HL-60/S4 (cell line): ENCODE measurements at regions not wholly inside any gene's neighbourhood (a gene's known extent, or its start where the extent isn't known, plus 50 kb on each side); places are given as distances from the start of the nearest gene placed in this dataset.
"Not testable (repeated sequence)": the region's sequence is repeated elsewhere in the genome, so short reads cannot be mapped to it uniquely, and the experiment has no call there.

Source experiments
- in situ Hi-C: fragments of 300-500 bp; cut with MboI; formaldehyde crosslinking; loops from 2 replicates; pipeline ENCODE4 v1.14.3; 2022; ENCODE audit warnings: low sequenced_read_pairs

DNA sequence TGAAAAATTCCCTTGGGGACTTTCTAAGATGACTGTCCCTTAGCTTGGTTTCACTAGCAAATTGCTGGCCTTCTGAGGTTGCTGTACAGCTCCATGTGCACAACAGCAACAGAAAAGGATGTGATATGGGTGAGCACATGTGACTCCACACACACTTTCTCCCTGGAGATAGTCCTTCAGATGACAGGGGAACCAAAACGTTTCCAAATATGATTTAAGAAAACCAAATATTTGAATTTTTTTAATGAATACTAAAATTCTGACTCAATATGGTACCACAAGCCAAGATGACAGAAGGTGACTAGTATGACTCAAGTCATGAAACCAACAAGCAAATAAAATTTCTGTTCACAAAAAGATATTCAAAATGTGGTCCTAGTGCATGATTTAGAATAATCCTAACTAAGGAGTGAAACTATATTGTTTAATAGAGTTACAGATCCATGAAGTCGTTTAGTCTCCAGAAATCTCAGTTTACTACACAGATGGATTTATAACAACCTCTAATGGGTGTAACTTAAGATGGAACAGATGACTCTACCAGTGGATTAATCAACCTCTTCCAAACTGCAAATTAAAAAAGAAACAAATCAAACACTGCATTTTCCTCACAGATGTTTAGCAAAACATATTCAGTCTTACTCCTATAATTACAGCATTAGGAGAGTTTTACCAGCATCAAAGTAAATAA lies 144.8 kb upstream of the PIK3R1 start:
- in situ Hi-C loops = no loop called here

DNA sequence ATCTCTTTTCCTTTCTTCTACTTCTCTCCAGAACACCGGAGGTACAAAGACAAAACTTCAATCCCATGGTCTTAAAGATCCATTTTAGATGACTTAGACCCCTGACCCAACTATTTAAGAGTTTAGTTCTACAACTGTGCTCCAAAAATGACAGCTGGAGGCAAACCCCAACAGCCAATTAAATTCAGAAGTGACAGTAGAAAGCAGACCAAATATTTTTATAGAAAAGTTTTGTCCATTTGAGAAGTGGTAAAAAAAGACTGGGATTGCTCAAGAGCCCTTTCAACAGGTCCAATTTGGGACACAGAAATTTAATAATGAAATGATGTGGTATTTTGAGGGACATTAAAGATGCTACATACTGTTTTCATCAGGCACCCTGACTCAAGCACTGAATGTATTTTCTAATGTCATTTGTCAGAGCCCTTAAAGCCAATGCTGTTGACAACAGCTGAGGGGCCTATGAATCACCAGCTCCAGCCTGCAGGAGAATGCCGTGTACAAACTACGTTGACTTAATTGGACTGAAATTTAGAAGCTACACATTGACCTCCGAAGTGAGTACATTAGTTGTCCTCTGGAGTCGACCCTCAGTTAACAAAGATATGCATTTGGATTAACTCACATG lies 147.5 kb upstream of the PIK3R1 start:
- in situ Hi-C loops = no loop called here

DNA sequence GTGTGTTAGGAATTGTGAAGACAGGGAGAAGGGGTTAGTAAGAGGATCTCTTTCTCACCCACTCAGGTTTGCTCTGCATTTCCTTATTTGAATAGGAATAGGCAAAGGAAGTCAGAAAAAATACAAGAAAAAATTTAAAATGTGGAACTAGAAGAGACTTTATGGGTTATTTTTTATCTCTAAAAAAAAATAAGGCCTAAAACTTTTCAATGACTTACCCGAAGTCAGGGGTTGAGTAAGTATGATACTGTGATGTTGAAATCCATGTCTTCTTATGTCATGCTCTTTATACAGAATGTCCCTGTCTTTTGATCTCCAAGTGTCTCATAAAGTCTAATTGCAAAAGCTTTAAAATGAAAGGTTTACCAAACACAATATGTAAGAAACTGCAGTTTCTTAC lies 148.3 kb upstream of the PIK3R1 start:
- in situ Hi-C loops = no loop called here

DNA sequence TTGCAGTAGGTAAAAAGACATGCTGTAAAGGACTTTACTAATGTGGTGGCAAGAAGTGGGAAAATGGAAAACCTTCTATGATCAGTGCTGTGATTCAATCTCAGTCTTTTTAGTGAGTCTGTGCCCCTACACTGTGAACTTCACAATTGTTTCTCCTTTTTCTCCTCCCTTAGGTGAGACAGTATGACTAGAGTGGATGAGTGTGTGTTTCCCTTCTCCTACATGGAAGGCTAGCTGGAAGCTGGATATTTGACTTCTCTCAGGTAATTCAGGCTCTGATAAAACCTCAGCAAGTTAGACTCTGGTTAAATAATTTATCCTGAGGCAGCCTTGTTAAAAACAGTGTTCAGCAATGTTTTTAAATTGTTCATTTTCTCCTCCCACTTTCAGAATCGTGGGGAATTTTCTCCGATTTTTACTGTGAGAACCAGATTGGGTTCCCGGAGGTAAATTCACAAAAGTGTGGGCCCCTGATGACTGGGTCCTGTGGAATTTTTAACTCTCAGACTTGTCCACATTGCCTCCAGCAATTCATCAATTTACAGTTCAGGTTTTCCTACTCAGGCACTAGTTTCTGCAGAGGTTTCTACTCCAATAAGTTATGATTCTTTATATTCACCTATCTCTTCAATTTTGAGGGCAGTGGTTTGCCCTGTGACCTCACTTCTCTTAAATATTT lies 149.1 kb upstream of the PIK3R1 start:
- in situ Hi-C loops = no loop called here

DNA sequence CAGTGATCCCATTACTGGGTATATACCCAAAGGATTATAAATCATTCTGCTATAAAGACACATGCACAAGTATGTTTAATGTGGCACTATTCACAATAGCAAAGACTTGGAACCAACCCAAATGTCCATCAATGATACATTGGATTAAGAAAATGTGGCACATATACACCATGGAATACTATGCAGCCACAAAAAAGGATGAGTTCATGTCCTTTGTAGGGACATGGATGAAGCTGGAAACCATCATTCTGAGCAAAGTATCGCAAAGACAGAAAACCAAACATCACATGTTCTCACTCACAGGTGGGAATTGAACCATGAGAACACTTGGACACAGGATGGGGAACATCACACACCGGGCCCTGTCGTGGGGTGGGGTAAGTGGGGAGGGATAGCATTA lies 150.2 kb upstream of the PIK3R1 start:
- in situ Hi-C loops = not testable (repeated sequence)

DNA sequence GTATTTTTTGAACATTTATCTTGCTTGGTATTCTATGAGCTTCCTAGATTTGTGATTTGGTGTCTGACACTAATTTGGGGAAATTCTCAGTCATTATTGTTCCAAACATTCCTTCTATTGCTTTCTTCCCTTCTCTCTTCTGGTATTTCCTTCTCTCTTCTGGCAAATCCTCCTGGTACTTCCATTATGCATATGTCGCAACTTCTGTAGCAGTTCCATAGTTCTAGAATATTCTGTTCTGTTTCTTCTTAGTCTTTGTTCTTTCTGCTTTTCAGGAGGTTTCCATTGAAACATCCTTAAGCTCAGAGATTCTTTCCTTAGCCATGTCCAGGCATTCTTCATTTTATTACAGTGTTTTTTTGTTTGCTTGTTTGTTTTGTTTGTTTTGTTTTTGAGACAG lies 155.2 kb upstream of the PIK3R1 start:
- in situ Hi-C loops = no loop called here

DNA sequence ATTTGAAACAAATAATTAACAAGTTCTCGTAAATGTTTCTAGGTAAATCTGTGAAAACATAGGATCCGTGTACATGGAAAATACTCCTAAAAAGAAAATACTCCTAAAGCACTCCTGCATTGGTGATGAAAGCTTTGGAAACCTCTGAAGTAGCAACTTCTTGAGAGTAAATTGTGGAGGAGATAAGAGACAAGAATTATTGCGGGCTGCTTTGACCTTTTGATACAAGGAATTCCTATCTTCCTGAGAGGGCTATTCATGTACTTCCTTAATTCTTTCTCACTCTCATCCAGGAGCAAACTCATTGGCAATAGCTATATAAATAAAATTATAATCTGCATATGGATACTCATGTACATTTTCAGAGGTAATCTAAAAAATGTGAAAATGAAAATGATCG lies 158.4 kb upstream of the PIK3R1 start:
- in situ Hi-C loops = no loop called here

DNA sequence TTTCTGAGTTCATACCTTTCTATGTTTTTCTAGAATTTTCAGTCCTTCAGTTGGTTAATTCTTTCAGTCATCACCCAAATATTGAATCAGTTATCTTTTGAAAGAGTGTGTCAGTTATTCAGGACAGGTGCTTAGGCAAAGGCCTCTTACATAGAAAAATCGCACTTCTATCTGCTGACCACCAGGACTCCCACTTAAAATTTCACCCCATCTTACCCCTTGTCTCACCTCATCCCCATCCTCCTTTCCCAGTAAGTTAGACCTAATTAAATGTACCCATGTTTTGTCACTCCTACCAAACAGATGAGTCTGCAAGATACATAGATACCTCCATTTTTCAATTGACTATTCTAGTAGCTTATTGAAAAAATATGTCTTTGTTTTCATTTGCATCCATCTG lies 159.9 kb upstream of the PIK3R1 start:
- in situ Hi-C loops = no loop called here

DNA sequence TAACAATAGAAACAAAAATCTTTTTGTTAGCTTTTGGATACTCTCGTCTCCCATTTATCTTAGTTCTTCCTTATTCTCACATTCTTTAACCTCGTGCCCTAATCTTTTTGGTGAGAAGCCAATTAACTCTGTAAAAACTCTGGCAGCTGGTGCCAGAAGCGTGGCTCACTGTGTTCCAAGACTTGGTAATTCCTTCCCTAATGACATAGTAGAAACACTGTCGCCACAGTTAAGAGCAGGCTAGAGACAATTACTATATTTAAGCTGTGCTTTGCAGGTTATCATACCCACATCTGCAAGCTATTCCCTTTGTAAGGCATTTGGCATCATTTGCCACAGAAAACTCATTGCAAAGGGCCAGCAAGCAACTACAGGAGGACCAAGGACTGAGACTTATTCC lies 160.9 kb upstream of the PIK3R1 start:
- in situ Hi-C loops = no loop called here

DNA sequence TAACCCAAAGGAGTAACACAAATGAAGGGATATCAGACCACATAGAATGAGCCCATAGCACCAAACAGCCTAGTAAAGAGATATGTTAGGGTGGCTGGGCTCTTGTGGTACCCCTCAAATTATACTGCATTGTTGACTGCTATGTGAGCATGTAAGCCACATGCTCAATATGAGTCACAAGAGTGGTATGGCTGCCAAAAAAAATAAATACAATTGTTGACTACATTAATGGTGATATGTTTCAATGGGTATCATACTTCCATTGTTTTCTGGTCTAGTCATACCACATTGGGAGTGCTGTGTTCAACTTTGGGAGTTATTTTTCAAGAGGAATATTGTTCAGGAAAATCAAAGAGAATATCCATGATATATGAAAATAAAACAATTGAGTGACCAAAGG lies 162.4 kb upstream of the PIK3R1 start:
- in situ Hi-C loops = no loop called here

DNA sequence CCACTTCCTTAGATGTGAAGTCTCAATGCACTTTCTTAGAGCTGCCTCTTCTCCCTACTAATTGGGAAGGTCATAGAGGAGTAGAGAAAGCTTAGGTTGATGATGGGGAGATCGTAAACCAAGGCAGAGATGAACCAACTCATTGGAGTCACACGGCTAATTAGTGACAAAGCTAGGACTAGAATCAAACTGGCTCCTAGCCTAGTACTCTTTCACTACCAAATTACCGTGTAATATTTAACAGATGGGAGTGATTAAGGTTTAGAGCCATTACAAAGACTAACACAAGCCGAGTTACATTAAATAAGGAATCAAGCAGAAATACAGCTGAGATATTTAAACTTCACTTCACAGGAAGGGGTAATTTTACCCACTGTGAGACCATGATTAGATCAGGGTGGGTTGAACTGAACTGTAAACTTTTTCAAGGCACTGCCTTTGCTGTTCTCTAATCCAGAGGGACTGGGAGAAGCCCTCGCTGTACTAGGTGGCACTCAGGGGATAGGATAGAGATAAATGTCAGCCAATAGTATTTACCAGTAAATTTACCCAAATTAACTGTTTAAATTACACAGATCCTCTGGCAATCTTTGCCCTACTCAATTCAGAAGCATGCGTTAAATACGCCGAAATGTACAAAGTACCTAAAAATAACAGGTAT lies 166.4 kb upstream of the PIK3R1 start:
- in situ Hi-C loops = no loop called here

DNA sequence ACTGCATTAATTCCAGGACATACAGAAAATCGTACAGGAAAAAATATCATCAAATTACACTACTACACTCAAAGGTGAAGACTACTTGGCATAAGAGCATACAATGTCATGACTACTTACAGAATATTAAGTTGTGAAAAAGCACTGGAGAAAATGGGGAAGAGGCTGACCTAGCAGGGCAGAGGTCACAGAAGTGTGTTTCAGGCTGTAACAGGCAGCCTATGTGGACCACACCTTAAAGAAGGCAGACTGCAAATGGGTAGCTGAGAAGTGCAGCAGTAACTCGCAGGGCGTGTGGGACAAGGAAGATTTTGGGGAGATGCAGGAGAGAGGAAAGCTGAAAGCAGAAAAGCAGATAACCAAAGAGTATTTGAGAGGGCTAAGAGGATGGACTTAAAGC lies 167.0 kb upstream of the PIK3R1 start:
- in situ Hi-C loops = no loop called here

DNA sequence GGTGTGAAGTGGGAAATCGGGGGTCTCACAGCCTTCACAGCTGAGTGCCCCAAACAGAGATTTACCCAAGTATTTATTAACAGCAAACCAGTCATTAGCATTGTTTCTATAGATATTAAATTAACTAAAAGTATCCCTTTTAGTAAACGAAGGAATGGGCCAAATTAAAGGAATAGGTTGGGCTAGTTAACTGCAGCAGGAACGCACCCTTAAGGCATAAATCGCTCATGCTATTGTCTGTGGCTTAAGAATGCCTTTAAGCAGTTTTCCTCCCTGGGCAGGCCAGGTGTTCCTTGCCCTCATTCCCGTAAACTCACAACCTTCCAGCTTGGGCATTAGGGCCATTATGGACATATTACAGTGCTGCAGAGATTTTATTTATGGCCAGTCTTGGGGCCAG lies 167.5 kb upstream of the PIK3R1 start:
- in situ Hi-C loops = not testable (repeated sequence)

DNA sequence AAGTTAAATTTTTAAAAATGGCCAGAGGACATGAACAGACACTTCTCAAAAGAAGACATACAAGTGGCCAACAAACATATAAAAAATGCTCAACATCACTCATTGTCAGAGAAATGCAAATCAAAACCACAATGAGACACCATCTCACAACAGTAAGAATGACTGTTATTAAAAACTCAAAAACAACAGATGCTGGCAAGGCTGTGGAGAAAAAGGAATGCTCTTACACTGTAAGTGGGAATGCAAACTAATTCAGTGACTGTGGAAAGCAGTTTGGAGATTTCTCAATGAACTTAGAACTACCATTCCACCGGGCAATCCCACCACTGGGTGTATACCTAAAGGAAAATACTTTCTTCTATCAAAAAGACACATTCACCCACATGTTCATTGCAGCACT lies 168.5 kb upstream of the PIK3R1 start:
- in situ Hi-C loops = no loop called here

DNA sequence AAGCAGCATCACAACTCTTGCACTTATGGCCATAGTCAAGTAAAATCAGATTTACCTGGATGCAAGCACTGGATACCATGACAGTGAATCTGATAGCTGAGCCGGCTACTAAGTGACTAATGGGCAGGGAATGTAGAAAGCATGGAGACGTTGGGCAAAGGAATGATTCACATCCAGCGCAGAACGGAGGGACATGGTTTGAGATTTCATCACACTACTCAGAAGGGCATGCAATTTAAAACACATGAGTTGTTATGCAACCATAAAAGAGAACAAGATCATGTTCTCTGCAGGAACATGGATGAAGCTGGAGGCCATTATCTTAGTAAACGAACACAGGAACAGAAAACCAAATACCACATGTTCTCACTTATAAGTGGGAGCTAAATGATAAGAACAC lies 169.1 kb upstream of the PIK3R1 start:
- in situ Hi-C loops = no loop called here

DNA sequence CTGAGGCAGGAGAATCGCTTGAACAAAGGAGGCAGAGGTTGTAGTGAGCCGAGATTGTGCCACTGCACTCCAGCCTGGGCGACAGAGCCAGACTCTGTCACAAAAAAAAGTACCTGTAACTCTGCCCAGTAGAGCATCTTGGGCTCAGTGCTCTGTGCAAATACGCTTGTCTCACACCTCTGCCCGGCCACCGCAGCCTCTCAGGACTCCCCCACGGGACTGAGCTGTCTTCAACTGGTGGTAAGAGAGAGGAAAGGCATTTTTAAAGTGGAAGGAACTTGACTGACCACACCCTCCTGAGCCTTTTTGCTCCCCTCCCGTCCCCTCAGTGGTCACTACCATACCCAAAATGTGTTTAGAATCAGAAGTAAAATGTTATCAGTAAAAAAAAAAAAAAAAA lies 174.3 kb upstream of the PIK3R1 start:
- in situ Hi-C loops = no loop called here

DNA sequence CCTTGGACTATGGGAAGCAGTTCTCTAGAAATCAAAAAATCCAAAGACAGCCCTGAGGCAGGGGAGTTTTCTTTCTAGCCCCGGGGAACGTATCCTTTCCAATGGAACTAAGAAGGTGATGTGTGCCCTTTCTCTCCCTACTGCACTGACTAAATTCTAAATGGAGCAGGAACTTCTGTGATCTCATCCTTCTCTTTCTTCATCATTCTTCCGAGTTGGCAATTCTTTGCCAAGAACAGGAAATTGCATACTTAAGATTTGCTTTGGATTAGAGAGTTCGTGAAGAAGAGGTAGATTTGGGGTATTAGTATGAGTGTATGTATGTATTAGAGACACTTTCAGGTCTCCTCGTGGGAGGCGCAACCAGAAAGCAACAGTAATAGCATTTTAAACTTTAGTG lies 178.0 kb upstream of the PIK3R1 start:
- in situ Hi-C loops = no loop called here

DNA sequence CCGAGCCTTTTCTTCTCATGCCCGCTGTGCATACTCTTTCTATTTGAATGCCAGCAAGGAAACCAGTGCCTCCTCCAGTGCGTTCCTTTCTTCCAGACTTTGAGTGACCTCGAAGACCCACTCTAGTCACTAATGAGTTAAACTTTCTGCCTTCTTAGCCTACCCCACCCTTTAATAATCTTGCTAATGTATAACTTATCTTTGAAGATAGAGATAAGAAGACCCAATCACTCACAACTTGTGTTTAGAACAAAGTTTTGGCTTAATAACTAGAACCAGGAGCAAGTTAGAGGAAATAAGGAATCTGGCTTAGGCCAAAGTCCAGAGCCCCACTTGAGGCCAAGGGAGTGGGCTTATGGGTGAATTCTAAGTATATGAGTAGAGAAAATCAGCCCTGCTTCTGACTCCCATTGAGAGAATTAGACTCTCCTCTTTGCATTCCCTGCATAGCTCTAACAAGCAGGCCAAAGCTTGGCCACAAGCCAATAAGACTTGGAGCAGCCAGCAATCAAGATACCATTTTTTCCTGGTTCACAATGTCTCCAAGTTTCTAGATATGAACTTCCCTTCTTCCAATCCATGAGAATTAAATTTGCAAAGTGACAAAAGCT lies 181.5 kb upstream of the PIK3R1 start:
- in situ Hi-C loops = no loop called here

DNA sequence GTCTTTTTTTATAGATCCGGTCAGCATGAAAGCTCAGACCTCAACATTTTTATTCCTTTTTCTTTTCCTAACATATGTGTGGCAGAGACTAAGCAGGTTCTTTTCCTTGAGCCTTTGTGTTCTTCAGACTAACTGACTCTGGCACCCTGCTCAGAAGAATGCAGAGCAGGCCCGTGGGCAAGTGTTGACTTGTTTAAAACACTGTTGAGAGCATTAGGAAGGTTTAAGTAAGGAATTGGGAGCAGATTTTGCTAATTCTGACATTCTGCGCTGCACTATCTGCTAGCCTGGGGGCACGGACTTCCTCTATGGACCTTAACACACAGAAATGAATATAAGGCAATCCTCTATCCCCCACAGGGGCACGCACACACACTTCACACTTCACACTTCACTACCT lies 182.5 kb upstream of the PIK3R1 start:
- in situ Hi-C loops = no loop called here

DNA sequence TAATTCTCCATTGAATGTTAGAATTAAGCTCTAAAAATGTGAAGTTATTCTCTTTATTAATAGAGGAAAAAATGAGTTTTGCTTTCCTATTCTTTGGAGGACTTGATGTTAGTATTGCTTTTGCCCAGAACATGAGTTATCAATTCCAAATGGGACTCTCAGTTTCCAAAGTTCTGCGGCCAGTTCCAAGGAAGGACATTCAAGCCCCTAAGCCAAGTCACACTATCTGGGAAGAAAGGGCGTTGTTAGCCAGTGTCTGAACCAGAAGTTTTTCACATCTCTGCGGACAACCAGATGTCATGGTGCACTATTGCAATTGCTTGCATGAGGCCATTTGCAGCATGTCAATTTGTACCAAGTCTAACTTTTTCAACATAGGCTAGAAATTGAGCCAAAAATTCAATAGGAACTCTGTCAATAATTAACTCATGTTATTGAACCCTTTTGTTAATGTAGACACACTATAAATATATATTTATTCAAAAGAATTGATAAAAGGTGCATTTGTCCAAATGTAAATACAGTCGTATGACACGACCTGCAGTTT lies 183.3 kb upstream of the PIK3R1 start:
- in situ Hi-C loops = no loop called here

DNA sequence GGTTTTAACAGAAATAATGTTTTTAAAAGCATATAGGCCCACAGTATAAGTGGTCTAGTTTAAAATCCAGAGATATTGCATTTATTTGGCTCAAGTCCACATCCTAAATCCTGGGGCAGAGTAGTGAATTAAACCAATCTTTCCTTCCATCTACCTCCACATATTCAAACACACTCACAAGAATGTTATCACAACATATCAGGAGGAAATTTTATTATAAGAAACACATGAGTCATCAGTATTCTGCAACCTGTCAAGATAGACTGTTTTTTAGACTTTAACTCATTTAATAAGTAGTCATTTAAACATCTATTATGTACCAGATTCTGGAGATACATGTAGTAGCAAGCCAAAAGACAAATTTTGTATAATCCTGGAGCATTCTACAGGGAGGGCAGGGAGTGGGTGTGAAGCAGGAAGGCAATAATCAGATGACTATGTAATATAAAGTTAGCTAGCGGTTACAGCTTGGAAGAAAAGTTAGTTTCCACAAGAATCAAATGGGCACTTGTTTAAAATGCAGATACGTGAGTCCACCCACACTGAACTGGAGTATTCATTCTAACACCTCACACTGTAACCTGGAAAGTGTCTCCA lies 187.3 kb upstream of the PIK3R1 start:
- in situ Hi-C loops = no loop called here
